ENCODE measurements at regions not wholly inside any gene's neighbourhood (a gene's known extent, or its start where the extent isn't known, plus 50 kb on each side); places are given as distances from the start of the nearest gene placed in this dataset.

DNA sequence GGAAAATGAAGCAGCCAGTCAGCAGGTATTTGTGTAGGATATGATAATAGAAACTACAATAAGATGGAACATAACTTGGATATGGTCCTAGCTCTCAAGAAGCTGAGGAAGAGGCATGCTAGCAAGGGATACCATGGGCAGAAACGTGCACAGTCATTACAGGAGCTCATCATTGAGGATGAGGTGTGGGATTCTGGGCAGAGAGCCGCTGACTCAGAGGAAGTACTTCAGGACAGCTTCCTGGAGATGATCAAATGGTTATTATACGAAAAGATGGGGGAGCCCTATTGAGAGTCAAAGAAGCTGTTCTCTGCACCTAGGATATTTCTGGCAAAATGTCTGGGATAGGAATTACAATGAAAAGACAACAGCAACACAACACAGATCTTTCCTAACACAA, 116.0 kb upstream of the PDE5A start:
- Histone ChIP-seq H2AFZ (ENCODE audit: low read length) (no peak overlapping the region), H3K27me3 (ENCODE audit: control insufficient read depth, insufficient read depth, low read length) (no peaks in the 10 kb centered on the region), H3K9me3 (ENCODE audit: control insufficient read depth, insufficient read depth, low read depth, low read length) (no peaks in the 10 kb centered on the region), H3K79me2 (ENCODE audit: control insufficient read depth, insufficient read depth, low read length) (no peaks in the 10 kb centered on the region), H3K4me3 (replicated peaks in 1 of 4; ENCODE audit: control extremely low read depth in 1 of 4, insufficient read depth in 1 of 4, low read depth in 3 of 4, low read length in 4 of 4) (no peak overlapping the region), H3K36me3 (ENCODE audit: control insufficient read depth, insufficient read depth, low read length) (no peaks in the 10 kb centered on the region), H3K27ac (ENCODE audit: insufficient read depth, low read length) (no peak overlapping the region), H3K4me2 (ENCODE audit: extremely low read depth, insufficient read depth, low read length) (no peak overlapping the region), H3K4me1 (ENCODE audit: control insufficient read depth, extremely low read depth, insufficient read depth, low read length) (peaks cover 2% of the 10 kb centered on the region), H4K20me1 (ENCODE audit: control insufficient read depth, extremely low read depth, insufficient read depth, low read length) (no peaks in the 10 kb centered on the region), H3K9ac (ENCODE audit: insufficient read depth, low read length) (no peak overlapping the region)
- peak in 1 of 2 donors; percentile 51 for DNase-seq (ENCODE audit: low read depth in 2 of 2)
- TF ChIP-seq EZH2 (IDR thresholded peaks at IDR 0.05; ENCODE audit: low read length, missing control alignments) = no peak
- TF ChIP-seq, protein P1, sequence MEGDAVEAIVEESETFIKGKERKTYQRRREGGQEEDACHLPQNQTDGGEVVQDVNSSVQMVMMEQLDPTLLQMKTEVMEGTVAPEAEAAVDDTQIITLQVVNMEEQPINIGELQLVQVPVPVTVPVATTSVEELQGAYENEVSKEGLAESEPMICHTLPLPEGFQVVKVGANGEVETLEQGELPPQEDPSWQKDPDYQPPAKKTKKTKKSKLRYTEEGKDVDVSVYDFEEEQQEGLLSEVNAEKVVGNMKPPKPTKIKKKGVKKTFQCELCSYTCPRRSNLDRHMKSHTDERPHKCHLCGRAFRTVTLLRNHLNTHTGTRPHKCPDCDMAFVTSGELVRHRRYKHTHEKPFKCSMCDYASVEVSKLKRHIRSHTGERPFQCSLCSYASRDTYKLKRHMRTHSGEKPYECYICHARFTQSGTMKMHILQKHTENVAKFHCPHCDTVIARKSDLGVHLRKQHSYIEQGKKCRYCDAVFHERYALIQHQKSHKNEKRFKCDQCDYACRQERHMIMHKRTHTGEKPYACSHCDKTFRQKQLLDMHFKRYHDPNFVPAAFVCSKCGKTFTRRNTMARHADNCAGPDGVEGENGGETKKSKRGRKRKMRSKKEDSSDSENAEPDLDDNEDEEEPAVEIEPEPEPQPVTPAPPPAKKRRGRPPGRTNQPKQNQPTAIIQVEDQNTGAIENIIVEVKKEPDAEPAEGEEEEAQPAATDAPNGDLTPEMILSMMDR (conservative IDR thresholded peaks at IDR 0.05 in 1 of 2, IDR thresholded peaks at IDR 0.05 in 1 of 2; ENCODE audit: low read depth in 1 of 2, low read length in 2 of 2) = no peak

DNA sequence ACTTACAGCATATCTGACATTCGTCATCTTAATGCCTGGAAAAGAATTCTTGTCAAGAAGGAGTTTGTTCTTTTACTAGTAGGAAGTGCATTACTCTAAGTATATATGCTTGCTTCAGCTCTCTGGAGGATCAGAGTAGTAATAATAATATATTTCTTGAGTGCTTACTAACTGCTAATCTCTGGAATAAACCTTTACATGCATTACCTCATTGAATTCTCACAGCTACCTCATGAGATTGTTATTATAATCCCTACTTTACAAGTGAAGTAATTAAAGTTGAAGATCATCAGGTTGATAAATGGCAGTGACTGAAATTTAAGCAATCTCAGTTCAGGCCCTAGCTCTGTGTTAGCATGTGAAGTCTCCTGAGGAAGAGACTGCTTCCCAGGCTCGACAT, 115.0 kb upstream of the PDE5A start:
- TF ChIP-seq, protein P1 (conservative IDR thresholded peaks at IDR 0.05 in 1 of 2, IDR thresholded peaks at IDR 0.05 in 1 of 2; ENCODE audit: low read depth in 1 of 2, low read length in 2 of 2) = no peak
- no peak for TF ChIP-seq EZH2 (IDR thresholded peaks at IDR 0.05; ENCODE audit: low read length, missing control alignments)
- Histone ChIP-seq H3K9ac (ENCODE audit: insufficient read depth, low read length) (no peak overlapping the region), H3K4me1 (ENCODE audit: control insufficient read depth, extremely low read depth, insufficient read depth, low read length) (peaks cover 2% of the 10 kb centered on the region), H3K9me3 (ENCODE audit: control insufficient read depth, insufficient read depth, low read depth, low read length) (no peaks in the 10 kb centered on the region), H3K27me3 (ENCODE audit: control insufficient read depth, insufficient read depth, low read length) (no peaks in the 10 kb centered on the region), H3K27ac (ENCODE audit: insufficient read depth, low read length) (no peak overlapping the region), H4K20me1 (ENCODE audit: control insufficient read depth, extremely low read depth, insufficient read depth, low read length) (no peaks in the 10 kb centered on the region), H3K36me3 (ENCODE audit: control insufficient read depth, insufficient read depth, low read length) (no peaks in the 10 kb centered on the region), H3K4me2 (ENCODE audit: extremely low read depth, insufficient read depth, low read length) (no peak overlapping the region), H3K79me2 (ENCODE audit: control insufficient read depth, insufficient read depth, low read length) (no peaks in the 10 kb centered on the region), H2AFZ (ENCODE audit: low read length) (no peak overlapping the region), H3K4me3 (replicated peaks in 1 of 4; ENCODE audit: control extremely low read depth in 1 of 4, insufficient read depth in 1 of 4, low read depth in 3 of 4, low read length in 4 of 4) (no peak overlapping the region)
- DNase-seq (ENCODE audit: low read depth in 2 of 2) = no peak

GRCh38 chr4:119739796-119740195, 111.2 kb upstream of the PDE5A start:
- H2AFZ ChIP-seq (ENCODE audit: low read length) = no peak overlapping the region
- no peak for DNase-seq (ENCODE audit: low read depth in 2 of 2)
- H3K4me2 ChIP-seq (ENCODE audit: extremely low read depth, insufficient read depth, low read length) = no peak overlapping the region
- H3K9me3 ChIP-seq (ENCODE audit: control insufficient read depth, insufficient read depth, low read depth, low read length) = no peaks in the 10 kb centered on the region
- H3K36me3 ChIP-seq (ENCODE audit: control insufficient read depth, insufficient read depth, low read length) = no peaks in the 10 kb centered on the region
- H3K27me3 ChIP-seq (ENCODE audit: control insufficient read depth, insufficient read depth, low read length) = no peaks in the 10 kb centered on the region
- no peaks in the 10 kb centered on the region for H4K20me1 ChIP-seq (ENCODE audit: control insufficient read depth, extremely low read depth, insufficient read depth, low read length)
- no peak overlapping the region for H3K4me3 ChIP-seq (replicated peaks in 1 of 4; ENCODE audit: control extremely low read depth in 1 of 4, insufficient read depth in 1 of 4, low read depth in 3 of 4, low read length in 4 of 4)
- H3K27ac ChIP-seq (ENCODE audit: insufficient read depth, low read length) = no peak overlapping the region
- no peaks in the 10 kb centered on the region for H3K79me2 ChIP-seq (ENCODE audit: control insufficient read depth, insufficient read depth, low read length)
- peaks cover 6% of the 10 kb centered on the region for H3K4me1 ChIP-seq (ENCODE audit: control insufficient read depth, extremely low read depth, insufficient read depth, low read length)
- H3K9ac ChIP-seq (ENCODE audit: insufficient read depth, low read length) = no peak overlapping the region
- TF ChIP-seq, protein P1 (conservative IDR thresholded peaks at IDR 0.05 in 1 of 2, IDR thresholded peaks at IDR 0.05 in 1 of 2; ENCODE audit: low read depth in 1 of 2, low read length in 2 of 2) = no peak
- TF ChIP-seq EZH2 (IDR thresholded peaks at IDR 0.05; ENCODE audit: low read length, missing control alignments) = no peak

Data from fibroblast of lung (primary cell).